ENCODE measurements at regions not wholly inside any gene's neighbourhood (a gene's known extent, or its start where the extent isn't known, plus 50 kb on each side); places are given as distances from the start of the nearest gene placed in this dataset.
A peak's percentile ranks its signal among the peaks of the same experiment; 100 is the strongest.
"Not testable (repeated sequence)": the region's sequence is repeated elsewhere in the genome, so short reads cannot be mapped to it uniquely, and the experiment has no call there.

DNA sequence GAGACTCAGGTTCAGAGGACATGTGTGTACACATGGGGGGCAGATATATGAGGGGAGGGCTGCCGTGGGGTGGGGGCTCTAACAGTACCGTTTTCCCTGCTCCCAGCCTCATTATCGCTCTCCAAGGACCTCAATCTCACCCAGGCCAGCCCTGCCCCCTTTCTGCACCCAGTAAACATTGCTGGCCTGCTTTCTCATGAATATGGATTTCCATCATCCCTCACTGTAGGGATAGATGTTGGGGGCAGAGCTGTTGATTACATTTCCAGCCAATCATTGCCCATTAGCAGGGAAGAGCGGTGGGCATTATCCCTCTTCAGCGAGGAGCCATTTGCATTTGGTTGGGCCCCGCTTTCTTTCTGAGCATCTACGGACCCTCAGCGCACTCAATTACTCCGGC, 273.8 kb downstream of the RPS6KC1 start:
- DNase-seq = no peak

- DNase-seq = no peak
Measured at GRCh38 chr1:213325482-213325881, 274.4 kb downstream of the RPS6KC1 start.

DNA sequence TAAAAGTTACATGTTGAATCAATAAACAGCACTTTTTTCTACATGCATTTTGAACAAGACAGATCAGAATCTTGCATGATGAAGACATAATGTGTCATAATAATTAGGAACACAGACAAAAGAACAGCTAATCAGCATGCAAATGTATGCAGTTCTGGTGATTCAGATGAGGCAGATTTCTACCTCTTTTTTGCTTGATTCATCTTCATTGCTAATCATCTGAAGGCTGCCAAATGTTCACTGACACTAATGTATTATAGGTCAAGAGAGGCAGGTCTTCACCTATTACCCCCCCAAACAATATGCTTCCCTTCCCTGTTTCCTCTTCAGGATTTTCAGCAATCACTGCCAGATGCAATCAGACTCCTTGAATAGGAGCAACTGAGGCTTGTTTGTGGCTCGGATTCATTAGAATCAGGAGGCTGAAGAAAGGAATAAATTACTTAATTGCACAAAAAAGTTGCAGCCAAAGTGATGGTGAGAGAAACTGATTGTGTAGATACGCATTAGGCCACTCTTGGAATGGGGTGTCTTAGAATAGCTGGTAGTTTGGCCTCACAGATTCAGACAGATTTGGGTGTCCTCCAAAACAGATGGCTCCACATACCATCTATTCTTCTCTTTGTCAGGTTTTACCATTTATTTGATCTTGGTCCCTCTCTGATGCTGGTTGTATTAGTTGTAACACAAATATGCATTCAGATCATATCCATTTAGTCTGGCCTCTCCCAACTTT, 275.4 kb downstream of the RPS6KC1 start:
- no peak for DNase-seq

- no peak for DNase-seq
Measured at GRCh38 chr1:213327017-213327667, 276.1 kb downstream of the RPS6KC1 start.

- no peak for DNase-seq
Measured at GRCh38 chr1:213329406-213330008, 278.5 kb downstream of the RPS6KC1 start.

GRCh38 chr1:213330281-213330680, 279.2 kb downstream of the RPS6KC1 start:
- no peak for DNase-seq

GRCh38 chr1:213331631-213332175, 280.7 kb downstream of the RPS6KC1 start:
- DNase-seq = no peak

DNA sequence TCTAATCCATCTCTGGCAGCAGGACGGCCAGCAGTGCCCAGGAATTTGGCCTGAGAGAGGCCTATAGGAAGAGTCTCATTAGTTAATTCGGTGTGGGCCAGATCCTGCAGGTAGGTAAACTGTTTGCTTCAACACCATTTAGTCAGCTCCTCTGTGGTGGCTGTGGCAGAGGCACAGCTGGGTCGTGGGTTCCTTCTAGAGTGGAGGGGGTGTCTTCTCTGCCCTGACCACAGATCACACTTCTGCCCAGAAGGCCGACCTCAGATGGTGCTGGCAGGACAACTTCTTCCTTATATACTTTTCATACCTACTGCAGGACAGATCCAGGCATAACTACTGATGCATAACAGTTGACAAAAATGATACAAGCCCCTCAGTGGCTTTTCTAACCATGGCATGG, 281.4 kb downstream of the RPS6KC1 start:
- DNase-seq = no peak

DNA sequence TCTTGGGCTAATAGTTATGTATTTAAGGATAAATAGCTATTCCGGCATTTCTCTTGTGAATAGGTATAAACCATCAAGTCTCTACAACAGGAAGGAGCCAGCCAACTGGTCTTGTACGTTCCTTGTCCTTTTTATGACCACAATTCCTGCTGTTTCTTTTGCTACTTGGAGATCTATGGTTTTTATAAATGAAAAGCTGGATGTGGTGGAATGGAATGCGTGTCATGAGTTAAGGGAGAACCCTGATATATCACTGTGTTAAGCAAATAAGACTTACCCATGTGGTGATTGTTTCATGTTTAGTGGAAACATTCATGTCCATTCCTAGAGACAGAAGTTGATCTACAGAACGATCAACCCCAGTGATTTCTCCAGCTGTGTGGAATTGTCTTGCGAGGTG, 282.1 kb downstream of the RPS6KC1 start:
- no peak for DNase-seq

DNA sequence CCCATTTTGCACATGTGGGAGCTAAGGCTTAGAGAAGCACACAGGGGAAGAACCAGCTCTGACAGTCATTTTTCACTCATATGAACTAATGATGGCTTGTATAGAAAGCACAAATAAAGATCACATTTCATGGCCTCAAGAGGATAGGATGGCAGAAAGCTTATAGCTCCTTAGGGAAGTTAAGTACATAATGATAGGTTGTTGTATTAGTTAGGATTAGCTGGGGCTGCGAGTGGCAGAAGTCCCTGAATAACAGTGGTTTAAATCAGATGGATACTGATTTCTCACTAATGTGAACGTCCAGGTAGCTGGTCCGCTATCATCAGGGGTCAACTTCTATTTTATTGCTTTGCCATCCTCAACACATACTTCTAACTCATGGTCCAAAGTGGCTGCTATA, 284.0 kb downstream of the RPS6KC1 start:
- no peak for DNase-seq

GRCh38 chr1:213337025-213337678, 286.1 kb downstream of the RPS6KC1 start:
- DNase-seq = no peak

GRCh38 chr1:213340593-213340992, 289.6 kb downstream of the RPS6KC1 start:
- DNase-seq = no peak

GRCh38 chr1:213345621-213346020, 294.6 kb downstream of the RPS6KC1 start:
- no peak for DNase-seq

DNA sequence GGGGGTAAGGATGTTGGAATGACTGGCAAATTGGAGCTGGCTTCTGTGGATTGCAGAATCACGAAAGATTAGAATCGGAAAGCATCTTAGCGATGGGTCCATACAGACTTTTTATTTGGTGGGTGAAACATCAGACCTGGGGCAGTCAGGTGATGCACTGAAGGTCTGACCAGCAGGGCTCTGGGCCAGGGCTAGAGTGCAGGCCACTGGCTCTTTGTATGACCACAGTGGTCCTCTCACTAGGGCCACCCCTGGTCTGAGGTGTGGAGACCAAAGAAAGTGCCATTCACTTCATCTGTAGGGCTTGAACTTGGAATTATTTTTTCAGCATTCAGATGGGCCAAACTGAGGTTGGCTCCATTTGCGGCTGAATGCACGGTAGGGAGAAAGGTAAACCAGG, 306.4 kb downstream of the RPS6KC1 start:
- DNase-seq = no peak

GRCh38 chr1:213358368-213358767, 307.3 kb downstream of the RPS6KC1 start:
- DNase-seq = not testable (repeated sequence)

- DNase-seq = no peak
Measured at GRCh38 chr1:213362598-213362997, 311.6 kb downstream of the RPS6KC1 start.

DNA sequence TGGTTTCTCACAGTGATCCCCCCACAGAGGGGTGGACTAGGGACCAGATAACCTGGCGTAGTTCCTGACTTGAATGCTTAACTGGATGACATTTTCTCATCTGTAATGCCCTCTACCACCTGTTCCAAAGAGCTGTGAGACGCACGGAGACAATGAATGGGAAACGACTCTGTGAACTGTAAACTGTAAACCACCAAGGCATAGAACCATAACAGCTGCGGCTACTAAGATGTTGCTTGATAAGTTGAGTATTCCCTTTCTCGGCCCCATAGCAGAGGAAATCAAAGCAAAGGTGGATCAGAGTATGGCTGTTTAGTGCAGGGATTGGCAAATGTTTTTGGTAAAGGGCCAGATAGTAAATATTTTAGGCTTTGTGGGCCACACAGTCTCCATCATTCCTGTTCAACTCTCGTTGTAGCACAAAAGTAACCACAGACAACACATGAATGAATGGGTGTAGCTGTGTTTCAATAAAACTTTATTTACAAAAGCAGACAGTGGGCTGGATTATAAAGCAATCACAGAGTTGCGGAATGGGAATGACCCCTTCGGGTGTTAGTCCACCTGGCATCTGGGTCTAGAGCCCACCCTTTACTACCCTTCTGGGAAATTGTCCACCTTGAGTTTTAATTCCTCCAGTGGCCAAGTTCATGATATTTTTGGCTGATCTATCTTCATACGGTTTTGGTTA, 315.2 kb downstream of the RPS6KC1 start:
- DNase-seq = no peak

- no peak for DNase-seq
Measured at GRCh38 chr1:213369465-213369864, 318.4 kb downstream of the RPS6KC1 start.

GRCh38 chr1:213370523-213370922, 319.5 kb downstream of the RPS6KC1 start:
- no peak for DNase-seq

- no peak for DNase-seq
Measured at GRCh38 chr1:213371525-213371846, 320.4 kb downstream of the RPS6KC1 start.

DNA sequence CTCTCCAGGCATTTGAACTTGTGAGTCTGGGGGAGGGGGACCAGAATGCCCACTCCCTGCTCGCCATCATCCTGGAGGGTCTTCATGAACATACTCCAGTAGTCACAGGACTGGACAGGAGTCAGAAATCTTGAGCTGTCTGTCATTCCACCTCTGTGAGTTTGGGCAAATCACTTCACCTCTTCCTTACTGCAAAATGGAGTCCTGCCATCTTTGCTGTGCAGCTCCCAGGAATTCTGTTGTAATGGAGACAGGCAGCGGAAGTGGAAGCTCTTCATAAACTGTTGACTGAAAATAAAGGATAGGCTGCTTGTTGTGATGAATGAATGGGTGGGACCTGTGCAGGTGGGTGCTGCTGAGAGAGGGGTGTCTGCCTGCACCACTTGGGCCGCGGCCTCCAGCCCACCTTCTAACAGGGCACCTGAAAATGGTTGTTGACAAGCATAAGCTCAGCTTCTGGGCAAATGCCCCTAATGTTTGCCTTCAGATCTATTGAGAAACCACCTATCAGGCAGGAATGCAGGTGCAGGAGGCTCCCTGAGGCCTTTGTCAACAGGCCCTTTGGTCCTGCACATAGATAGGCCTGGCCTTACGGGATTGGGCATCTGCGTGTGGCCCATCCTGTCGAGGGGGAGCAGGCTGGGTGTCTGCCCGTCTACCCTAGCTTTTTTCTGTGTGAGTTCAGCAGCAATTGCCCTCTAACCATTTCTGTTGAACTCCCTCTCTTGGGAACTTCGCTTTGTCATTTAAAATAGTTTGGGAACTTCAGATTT, 321.0 kb downstream of the RPS6KC1 start:
- no peak for DNase-seq

- DNase-seq = peak; percentile 39
Measured at GRCh38 chr1:213374369-213374768, 323.3 kb downstream of the RPS6KC1 start.

All from occipital lobe (tissue), 1 donor.